ENCODE measurements at regions not wholly inside any gene's neighbourhood (a gene's known extent, or its start where the extent isn't known, plus 50 kb on each side); places are given as distances from the start of the nearest gene placed in this dataset.

DNA sequence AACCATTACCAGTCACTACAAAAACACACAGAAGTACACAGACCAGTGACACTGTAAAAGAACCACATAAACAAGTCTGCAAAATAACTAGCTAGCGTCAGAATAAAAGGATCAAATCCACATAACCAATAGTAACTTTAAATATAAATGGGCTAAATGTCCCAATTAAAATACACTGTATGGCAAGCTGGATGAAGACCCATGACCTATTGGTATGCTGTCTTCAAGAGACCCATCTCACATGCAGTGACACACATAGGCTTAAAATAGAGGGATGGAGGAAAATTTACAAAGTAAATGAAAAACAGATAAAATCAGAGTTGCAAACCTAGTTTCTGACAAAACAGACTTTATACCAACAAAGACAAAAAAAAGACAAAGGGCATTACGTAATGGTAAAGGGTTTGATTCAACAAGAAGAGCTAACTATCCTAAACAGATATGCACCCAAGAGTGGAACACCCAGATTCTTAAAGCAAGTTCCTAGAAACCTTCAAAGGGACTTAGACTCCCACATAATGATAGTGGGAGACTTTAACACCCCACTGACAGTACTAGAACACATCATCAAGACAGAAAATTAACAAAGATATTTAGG, 196.9 kb downstream of the TBX15 start:
- Histone ChIP-seq H3K9ac (ENCODE audit: low read length) (no peak overlapping the region), H3K4me3 (ENCODE audit: low read depth, low read length) (no peak overlapping the region), H3K36me3 (ENCODE audit: control insufficient read depth, insufficient read depth, low read length) (no peaks in the 10 kb centered on the region), H3K27ac (ENCODE audit: low read depth, low read length) (no peak overlapping the region), H3K27me3 (ENCODE audit: control insufficient read depth, insufficient read depth, low read length) (no peaks in the 10 kb centered on the region), H3K4me1 (ENCODE audit: control insufficient read depth, insufficient read depth, low read length) (no peaks in the 10 kb centered on the region), H3K9me3 (ENCODE audit: control insufficient read depth, insufficient read depth, low read depth, low read length) (0 out of 2 replicates have a peak, but pooled peaks cover 7% of the 10 kb centered on the region)

DNA sequence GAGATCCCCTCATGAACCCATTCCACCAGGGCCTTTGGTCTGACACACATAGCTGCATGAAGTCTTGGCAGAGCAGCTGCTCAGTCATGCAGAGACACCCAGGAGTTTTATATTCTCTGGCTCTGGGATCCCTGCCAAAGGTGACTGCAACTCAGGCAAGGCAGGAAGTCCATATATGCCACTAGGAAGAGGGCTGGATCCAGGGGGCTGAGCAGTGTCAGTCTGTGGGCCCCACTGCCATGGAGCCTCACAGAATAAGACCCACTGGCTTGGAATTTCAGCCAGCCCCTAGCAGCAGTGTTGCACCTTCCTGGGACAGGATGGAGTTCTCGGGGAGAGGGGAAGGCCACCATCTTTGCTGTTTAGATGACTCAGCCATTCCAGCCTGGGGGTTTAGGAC, 199.7 kb downstream of the TBX15 start:
- H3K27me3 ChIP-seq (ENCODE audit: control insufficient read depth, insufficient read depth, low read length), result no peaks in the 10 kb centered on the region
- no peak overlapping the region for H3K9ac ChIP-seq (ENCODE audit: low read length)
- H3K9me3 ChIP-seq (ENCODE audit: control insufficient read depth, insufficient read depth, low read depth, low read length), result 0 out of 2 replicates have a peak, but pooled peaks cover 7% of the 10 kb centered on the region
- H3K4me1 ChIP-seq (ENCODE audit: control insufficient read depth, insufficient read depth, low read length), result no peaks in the 10 kb centered on the region
- H3K4me3 ChIP-seq (ENCODE audit: low read depth, low read length), result no peak overlapping the region
- H3K36me3 ChIP-seq (ENCODE audit: control insufficient read depth, insufficient read depth, low read length), result no peaks in the 10 kb centered on the region
- no peak overlapping the region for H3K27ac ChIP-seq (ENCODE audit: low read depth, low read length)

DNA sequence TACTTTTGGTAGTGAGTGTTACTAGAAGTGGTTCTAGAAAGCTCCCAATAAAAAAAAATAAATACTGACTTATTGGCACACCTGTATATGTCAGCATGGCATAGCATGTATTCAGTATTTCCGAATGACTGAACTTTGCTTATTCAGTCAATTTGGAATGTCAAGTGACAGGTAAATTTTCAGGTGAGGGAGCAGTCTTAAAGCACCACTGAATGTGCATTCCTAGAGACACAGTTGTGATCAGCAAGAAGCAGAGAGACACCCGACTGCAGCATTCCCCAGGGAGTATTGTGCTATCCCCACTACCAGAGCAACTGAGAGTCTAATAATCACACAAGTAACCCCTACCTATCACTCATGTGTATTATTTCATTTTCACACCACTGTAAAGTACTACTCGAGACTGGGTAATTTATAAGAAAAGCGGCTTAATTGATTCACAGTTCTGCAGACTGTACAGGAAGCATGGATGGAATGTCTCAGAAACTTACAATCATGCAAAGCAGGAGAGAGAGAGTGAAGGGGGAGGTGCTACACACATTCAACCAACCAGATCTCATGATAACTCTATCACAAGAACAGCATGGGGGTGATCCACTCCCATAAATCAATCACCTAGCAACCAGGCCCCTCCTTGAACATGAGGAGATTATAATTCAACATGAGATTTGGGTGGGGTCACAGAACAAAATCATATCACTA, 201.5 kb downstream of the TBX15 start:
- no peak overlapping the region for H3K9ac ChIP-seq (ENCODE audit: low read length)
- no peaks in the 10 kb centered on the region for H3K36me3 ChIP-seq (ENCODE audit: control insufficient read depth, insufficient read depth, low read length)
- no peaks in the 10 kb centered on the region for H3K27me3 ChIP-seq (ENCODE audit: control insufficient read depth, insufficient read depth, low read length)
- H3K9me3 ChIP-seq (ENCODE audit: control insufficient read depth, insufficient read depth, low read depth, low read length), result 0 out of 2 replicates have a peak, but pooled peaks cover 6% of the 10 kb centered on the region
- H3K27ac ChIP-seq (ENCODE audit: low read depth, low read length), result no peak overlapping the region
- H3K4me3 ChIP-seq (ENCODE audit: low read depth, low read length), result no peak overlapping the region
- no peaks in the 10 kb centered on the region for H3K4me1 ChIP-seq (ENCODE audit: control insufficient read depth, insufficient read depth, low read length)

DNA sequence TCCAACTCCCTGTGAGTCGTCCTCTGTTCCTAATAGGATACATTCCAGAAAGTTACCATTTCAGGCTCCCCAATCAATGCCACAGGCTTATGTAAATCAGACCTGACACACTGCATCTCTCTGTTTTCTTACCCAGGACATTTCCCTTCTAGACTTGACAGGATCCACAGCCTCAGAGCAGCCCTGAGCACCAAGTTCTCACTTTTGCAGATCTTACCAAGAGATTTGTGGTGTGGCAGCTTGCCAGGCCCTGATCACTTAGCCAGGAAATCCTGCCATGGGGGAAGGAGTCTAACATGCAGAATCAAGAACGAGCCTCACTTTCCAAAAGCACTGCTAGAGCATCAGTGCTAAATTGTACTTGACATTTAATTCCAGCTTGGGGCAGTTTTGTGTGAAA, 202.9 kb downstream of the TBX15 start:
- H3K9me3 ChIP-seq (ENCODE audit: control insufficient read depth, insufficient read depth, low read depth, low read length), result 0 out of 2 replicates have a peak, but pooled peaks cover 1% of the 10 kb centered on the region
- H3K4me3 ChIP-seq (ENCODE audit: low read depth, low read length), result no peak overlapping the region
- H3K9ac ChIP-seq (ENCODE audit: low read length), result no peak overlapping the region
- no peak overlapping the region for H3K27ac ChIP-seq (ENCODE audit: low read depth, low read length)
- no peaks in the 10 kb centered on the region for H3K4me1 ChIP-seq (ENCODE audit: control insufficient read depth, insufficient read depth, low read length)
- H3K36me3 ChIP-seq (ENCODE audit: control insufficient read depth, insufficient read depth, low read length), result no peaks in the 10 kb centered on the region
- no peaks in the 10 kb centered on the region for H3K27me3 ChIP-seq (ENCODE audit: control insufficient read depth, insufficient read depth, low read length)

GRCh38 chr1:118783095-118783758, 204.9 kb downstream of the TBX15 start:
- H3K9me3 ChIP-seq (ENCODE audit: control insufficient read depth, insufficient read depth, low read depth, low read length), result no peaks in the 10 kb centered on the region
- H3K27me3 ChIP-seq (ENCODE audit: control insufficient read depth, insufficient read depth, low read length), result no peaks in the 10 kb centered on the region
- no peaks in the 10 kb centered on the region for H3K4me1 ChIP-seq (ENCODE audit: control insufficient read depth, insufficient read depth, low read length)
- H3K27ac ChIP-seq (ENCODE audit: low read depth, low read length), result no peak overlapping the region
- H3K36me3 ChIP-seq (ENCODE audit: control insufficient read depth, insufficient read depth, low read length), result no peaks in the 10 kb centered on the region
- no peak overlapping the region for H3K4me3 ChIP-seq (ENCODE audit: low read depth, low read length)
- H3K9ac ChIP-seq (ENCODE audit: low read length), result no peak overlapping the region

DNA sequence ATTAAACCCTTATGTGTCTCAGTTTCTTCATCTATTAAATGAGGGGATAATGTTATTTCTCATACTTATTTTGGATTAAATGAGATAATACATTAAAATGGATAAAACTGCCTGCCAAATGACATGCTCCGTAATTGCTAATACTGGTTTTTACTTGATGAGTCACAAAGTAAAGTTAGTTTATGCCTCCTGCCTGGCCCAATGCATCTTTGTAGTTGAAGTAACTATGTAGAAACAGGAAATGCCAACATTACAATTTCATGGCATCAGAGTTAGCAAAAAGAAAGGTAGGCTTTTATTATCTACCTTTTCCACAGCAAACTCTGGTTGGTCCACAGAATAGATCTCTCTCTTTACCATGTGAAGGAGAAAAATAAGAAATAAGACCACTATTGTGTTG, 214.5 kb downstream of the TBX15 start:
- Histone ChIP-seq H3K27me3 (ENCODE audit: control insufficient read depth, insufficient read depth, low read length) (no peaks in the 10 kb centered on the region; the same call in 1 of the 2 replicates), H3K4me3 (ENCODE audit: low read depth, low read length) (no peak overlapping the region), H3K36me3 (ENCODE audit: control insufficient read depth, insufficient read depth, low read length) (no peaks in the 10 kb centered on the region), H3K9me3 (ENCODE audit: control insufficient read depth, insufficient read depth, low read depth, low read length) (no peaks in the 10 kb centered on the region), H3K4me1 (ENCODE audit: control insufficient read depth, insufficient read depth, low read length) (no peaks in the 10 kb centered on the region), H3K27ac (ENCODE audit: low read depth, low read length) (no peak overlapping the region), H3K9ac (ENCODE audit: low read length) (no peak overlapping the region)

GRCh38 chr1:118767971-118768370, 220.2 kb downstream of the TBX15 start:
- Histone ChIP-seq H3K4me1 (ENCODE audit: control insufficient read depth, insufficient read depth, low read length) (no peaks in the 10 kb centered on the region), H3K27ac (ENCODE audit: low read depth, low read length) (no peak overlapping the region), H3K36me3 (ENCODE audit: control insufficient read depth, insufficient read depth, low read length) (no peaks in the 10 kb centered on the region), H3K9me3 (ENCODE audit: control insufficient read depth, insufficient read depth, low read depth, low read length) (peaks cover 5% of the 10 kb centered on the region), H3K9ac (ENCODE audit: low read length) (no peak overlapping the region), H3K4me3 (ENCODE audit: low read depth, low read length) (no peak overlapping the region), H3K27me3 (ENCODE audit: control insufficient read depth, insufficient read depth, low read length) (no peaks in the 10 kb centered on the region; the same call in 1 of the 2 replicates)

GRCh38 chr1:118753976-118754375, 234.2 kb downstream of the TBX15 start:
- Histone ChIP-seq H3K27ac (ENCODE audit: low read depth, low read length) (no peak overlapping the region), H3K27me3 (ENCODE audit: control insufficient read depth, insufficient read depth, low read length) (peaks cover 44% of the 10 kb centered on the region), H3K4me1 (ENCODE audit: control insufficient read depth, insufficient read depth, low read length) (no peaks in the 10 kb centered on the region; the same call in 1 of the 2 replicates), H3K9me3 (ENCODE audit: control insufficient read depth, insufficient read depth, low read depth, low read length) (no peaks in the 10 kb centered on the region), H3K4me3 (ENCODE audit: low read depth, low read length) (no peak overlapping the region), H3K9ac (ENCODE audit: low read length) (no peak overlapping the region), H3K36me3 (ENCODE audit: control insufficient read depth, insufficient read depth, low read length) (no peaks in the 10 kb centered on the region)

- no peak overlapping the region for H3K27ac ChIP-seq (ENCODE audit: low read depth, low read length)
- no peak overlapping the region for H3K4me3 ChIP-seq (ENCODE audit: low read depth, low read length)
- H3K9me3 ChIP-seq (ENCODE audit: control insufficient read depth, insufficient read depth, low read depth, low read length), result no peaks in the 10 kb centered on the region
- H3K4me1 ChIP-seq (ENCODE audit: control insufficient read depth, insufficient read depth, low read length), result no peaks in the 10 kb centered on the region; the same call in 1 of the 2 replicates
- H3K9ac ChIP-seq (ENCODE audit: low read length), result no peak overlapping the region
- H3K27me3 ChIP-seq (ENCODE audit: control insufficient read depth, insufficient read depth, low read length), result peaks cover 36% of the 10 kb centered on the region
- no peaks in the 10 kb centered on the region for H3K36me3 ChIP-seq (ENCODE audit: control insufficient read depth, insufficient read depth, low read length)
Observed at GRCh38 chr1:118751166-118751565, 237.0 kb downstream of the TBX15 start.

DNA sequence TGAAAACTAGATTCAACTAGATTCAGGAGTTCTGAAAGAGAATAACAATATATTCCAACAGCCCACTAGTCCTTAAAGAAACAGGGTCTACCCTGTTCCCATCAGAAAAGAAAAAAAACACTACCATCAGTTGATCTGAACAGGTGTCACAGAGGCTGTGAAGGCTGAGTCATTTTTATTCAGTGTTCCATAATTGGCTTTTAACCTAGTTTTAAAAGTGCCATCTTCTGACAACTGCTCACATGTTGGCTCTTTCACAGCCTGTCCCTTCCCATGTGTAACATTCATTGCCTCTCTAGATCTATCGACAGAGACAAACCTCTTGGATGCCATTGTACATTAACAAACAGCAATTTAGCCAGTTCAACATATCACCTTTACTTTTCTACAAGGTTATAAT, 243.7 kb downstream of the TBX15 start:
- Histone ChIP-seq H3K9ac (ENCODE audit: low read length) (no peak overlapping the region), H3K27me3 (ENCODE audit: control insufficient read depth, insufficient read depth, low read length) (no peaks in the 10 kb centered on the region), H3K36me3 (ENCODE audit: control insufficient read depth, insufficient read depth, low read length) (no peaks in the 10 kb centered on the region), H3K4me1 (ENCODE audit: control insufficient read depth, insufficient read depth, low read length) (peaks cover 5% of the 10 kb centered on the region; the same call in 1 of the 2 replicates), H3K4me3 (ENCODE audit: low read depth, low read length) (no peak overlapping the region), H3K9me3 (ENCODE audit: control insufficient read depth, insufficient read depth, low read depth, low read length) (no peaks in the 10 kb centered on the region), H3K27ac (ENCODE audit: low read depth, low read length) (no peak overlapping the region)

DNA sequence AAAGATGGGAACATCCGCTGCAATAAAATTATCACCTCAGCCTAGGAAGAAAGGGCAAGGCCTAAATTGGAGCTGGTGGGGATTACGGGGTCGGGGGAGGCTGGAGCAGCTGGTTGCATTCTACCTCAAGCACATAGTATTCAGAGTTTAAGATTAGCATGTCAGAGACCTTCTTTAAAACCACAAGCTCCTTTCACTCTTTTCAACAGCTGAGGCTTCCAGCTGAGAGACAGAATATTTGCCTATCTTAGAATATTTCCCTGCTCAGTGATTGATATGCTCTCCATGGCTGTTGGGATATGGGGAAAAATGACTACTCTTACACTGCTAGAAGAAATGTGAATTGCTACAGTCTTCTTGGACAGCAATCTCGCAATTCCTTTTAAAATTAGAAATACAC, 248.6 kb downstream of the TBX15 start:
- no peaks in the 10 kb centered on the region for H3K27me3 ChIP-seq (ENCODE audit: control insufficient read depth, insufficient read depth, low read length)
- H3K9me3 ChIP-seq (ENCODE audit: control insufficient read depth, insufficient read depth, low read depth, low read length), result no peaks in the 10 kb centered on the region
- no peak overlapping the region for H3K9ac ChIP-seq (ENCODE audit: low read length)
- H3K36me3 ChIP-seq (ENCODE audit: control insufficient read depth, insufficient read depth, low read length), result no peaks in the 10 kb centered on the region
- no peak overlapping the region for H3K4me3 ChIP-seq (ENCODE audit: low read depth, low read length)
- peaks cover 9% of the 10 kb centered on the region; the same call in 1 of the 2 replicates for H3K4me1 ChIP-seq (ENCODE audit: control insufficient read depth, insufficient read depth, low read length)
- H3K27ac ChIP-seq (ENCODE audit: low read depth, low read length), result no peak overlapping the region

All from HUES6 (cell line).